CD14-positive monocyte (primary cell): ENCODE measurements at regions not wholly inside any gene's neighbourhood (a gene's known extent, or its start where the extent isn't known, plus 50 kb on each side); places are given as distances from the start of the nearest gene placed in this dataset.

Experiments used
- DNase-seq, 3 donors: peaks; one replicate each; pipeline ENCODE4 v3.0.0-alpha.2; 2011 to 2022
- H2AFZ ChIP-seq: 2 replicates; pipeline ENCODE4 v1.6.0; 2012; ENCODE audit warnings: mild to moderate bottlenecking, low read depth, low read length, inconsistent platforms; ENCODE audit not compliant: insufficient read depth, poor library complexity, severe bottlenecking
- H3K27ac ChIP-seq, 2 donors: 1 replicate in 1 of 2; 2 replicates in 1 of 2; pipeline ENCODE4 v1.5.1; 2012 to 2013; ENCODE audit warnings: low read length in 2 of 2, control low read depth in 1 of 2, inconsistent platforms in 1 of 2, low read depth in 1 of 2, mild to moderate bottlenecking in 1 of 2
- H3K27me3 ChIP-seq, 2 donors: one replicate each; pipeline versions ENCODE4 v1.6.0 to v1.6.1; 2011 to 2013; ENCODE audit warnings: low read length in 2 of 2; ENCODE audit not compliant: control insufficient read depth in 2 of 2, insufficient read depth in 2 of 2
- H3K36me3 ChIP-seq, 2 donors: replicated peaks in 1 of 2; 1 replicate in 1 of 2; 2 replicates in 1 of 2; pipeline versions ENCODE4 v1.5.1 to v1.6.1; 2012 to 2013; ENCODE audit warnings: low read length in 2 of 2, control low read depth in 1 of 2, inconsistent platforms in 1 of 2, mild to moderate bottlenecking in 1 of 2; ENCODE audit not compliant: insufficient read depth in 2 of 2, control insufficient read depth in 1 of 2
- H3K4me1 ChIP-seq, 2 donors: 1 replicate in 1 of 2; 2 replicates in 1 of 2; pipeline versions ENCODE4 v1.5.1 to v1.6.1; 2012 to 2013; ENCODE audit warnings: low read length in 2 of 2, control low read depth in 1 of 2, inconsistent platforms in 1 of 2, mild to moderate bottlenecking in 1 of 2, moderate library complexity in 1 of 2; ENCODE audit not compliant: insufficient read depth in 2 of 2, control insufficient read depth in 1 of 2
- H3K4me2 ChIP-seq: replicated peaks from 2 replicates; pipeline ENCODE3; 2012; ENCODE audit warnings: low read length, moderate library complexity, mild to moderate bottlenecking; ENCODE audit not compliant: poor library complexity, severe bottlenecking; ENCODE audit errors: extremely low read depth
- H3K4me3 ChIP-seq, 3 experiments: fragments of 200-600 bp in 1 of 3; sonication (generic) in 1 of 3; replicated peaks in 1 of 3; 1 replicate in 2 of 3; 2 replicates in 1 of 3; pipeline ENCODE4 v1.5.1; 2011 to 2013; ENCODE audit warnings: low read length in 3 of 3, mild to moderate bottlenecking in 3 of 3, control low read depth in 2 of 3, low read depth in 2 of 3, inconsistent platforms in 1 of 3, moderate library complexity in 1 of 3
- H3K79me2 ChIP-seq: 2 replicates; pipeline ENCODE4 v1.6.0; 2012; ENCODE audit warnings: mild to moderate bottlenecking, control low read depth, inconsistent platforms, low read length, moderate library complexity; ENCODE audit not compliant: insufficient read depth
- H3K9ac ChIP-seq: 2 replicates; pipeline ENCODE4 v1.6.0; 2017; ENCODE audit warnings: low read length, mild to moderate bottlenecking; ENCODE audit not compliant: insufficient read depth, poor library complexity, severe bottlenecking
- H3K9me3 ChIP-seq, 2 donors: replicated peaks in 1 of 2; 1 replicate in 1 of 2; 2 replicates in 1 of 2; pipeline versions ENCODE4 v1.5.1 to v1.6.1; 2012 to 2013; ENCODE audit warnings: low read length in 2 of 2, control low read depth in 1 of 2; ENCODE audit not compliant: control insufficient read depth in 1 of 2, insufficient read depth in 1 of 2
- H4K20me1 ChIP-seq: 2 replicates; pipeline ENCODE4 v1.6.0; 2012; ENCODE audit warnings: mild to moderate bottlenecking, low read length, control low read depth, moderate library complexity; ENCODE audit not compliant: insufficient read depth
- H3K27ac Mint-ChIP-seq, 7 donors: one replicate each; pipeline ENCODE4 v1.8.0; 2020; ENCODE audit warnings: mild to moderate bottlenecking in 7 of 7, mixed read lengths in 7 of 7, moderate library complexity in 6 of 7, inconsistent platforms in 2 of 7
- H3K27me3 Mint-ChIP-seq, 3 donors: one replicate each; pipeline ENCODE4 v1.8.0; 2021 to 2022; ENCODE audit warnings: low read depth in 3 of 3, mild to moderate bottlenecking in 3 of 3, mixed read lengths in 3 of 3, moderate library complexity in 3 of 3, inconsistent platforms in 1 of 3
- H3K36me3 Mint-ChIP-seq, 2 donors: one replicate each; pipeline ENCODE4 v1.8.0; 2020; ENCODE audit warnings: mixed read lengths in 2 of 2, inconsistent platforms in 1 of 2, mild to moderate bottlenecking in 1 of 2
- H3K4me1 Mint-ChIP-seq: one replicate; pipeline ENCODE4 v1.8.0; 2020; ENCODE audit warnings: mild to moderate bottlenecking, mixed read lengths
- H3K4me3 Mint-ChIP-seq, 2 donors: one replicate each; pipeline ENCODE4 v1.8.0; 2020; ENCODE audit warnings: mild to moderate bottlenecking in 2 of 2, mixed read lengths in 2 of 2, moderate library complexity in 1 of 2
- H3K9me3 Mint-ChIP-seq, 7 donors: one replicate each; pipeline ENCODE4 v1.8.0; 2020 to 2022; ENCODE audit warnings: mixed read lengths in 7 of 7, mild to moderate bottlenecking in 6 of 7, moderate library complexity in 6 of 7, inconsistent platforms in 2 of 7
- WGBS: methylation state at CpG from one replicate; pipeline ENCODE4 v1.1.5; 2013; ENCODE audit warnings: missing lambda C conversion rate; ENCODE audit not compliant: insufficient coverage; 5-methylcytosine and 5-hydroxymethylcytosine counted together
- intact Hi-C, 2 donors: fragments of 100-400 bp; cut with micrococcal nuclease; formaldehyde crosslinking; loops; one replicate each; pipeline versions ENCODE4 v1.15.0 to v1.15.1; 2023
- TF ChIP-seq, protein P1 (sequence below): fragments of 200-600 bp; IDR thresholded peaks from one replicate; pipeline ENCODE4 v1.8.0; 2022; ENCODE audit warnings: antibody characterized with exemption, mild to moderate bottlenecking

GRCh38 chr9:93813221-93814076 is 141.7 kb downstream of the BARX1 start:
- 67% methylated on average over 5 of the region's 7 CpGs for WGBS
- peaks cover 8 to 21% (median 13%) of the 10 kb centered on the region in 3 donors for H3K27me3 Mint-ChIP-seq

DNA sequence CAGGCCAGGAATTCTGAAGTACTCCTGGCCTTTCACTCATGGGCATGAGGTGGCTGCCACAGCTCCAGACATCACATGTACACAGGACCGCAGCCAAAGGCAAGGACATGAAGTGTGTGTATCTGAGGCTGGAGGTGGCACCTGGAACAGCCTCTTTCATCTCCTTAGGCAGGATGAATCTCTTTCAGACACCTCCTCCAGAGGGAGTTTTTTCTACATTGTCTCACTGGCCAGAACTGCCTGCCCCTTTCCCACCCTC is 142.8 kb downstream of the BARX1 start:
- Mint-ChIP-seq H3K4me1 (no peaks in the 10 kb centered on the region), H3K36me3 (no peaks in the 10 kb centered on the region), H3K27ac (no peak overlapping the region), H3K9me3 (peaks cover 0 to 2% (median 0%) of the 10 kb centered on the region in 7 donors), H3K27me3 (peaks cover 8 to 21% (median 11%) of the 10 kb centered on the region in 3 donors), H3K4me3 (no peak overlapping the region)
- H3K4me3 ChIP-seq = no peak overlapping the region
- H3K27ac ChIP-seq = no peak overlapping the region
- no peak overlapping the region for H3K9ac ChIP-seq
- DNase-seq = no peak
- H3K4me2 ChIP-seq = no peak overlapping the region
- no peaks in the 10 kb centered on the region for H3K79me2 ChIP-seq
- no peaks in the 10 kb centered on the region for H3K9me3 ChIP-seq
- WGBS = no CpG with 5 or more reads among the region's 1 CpG
- peaks cover 0 to 2% of the 10 kb centered on the region in 2 donors for H3K27me3 ChIP-seq
- intact Hi-C loops = no loop called here
- H2AFZ ChIP-seq = no peak overlapping the region
- H4K20me1 ChIP-seq = no peaks in the 10 kb centered on the region
- TF ChIP-seq, protein P1, sequence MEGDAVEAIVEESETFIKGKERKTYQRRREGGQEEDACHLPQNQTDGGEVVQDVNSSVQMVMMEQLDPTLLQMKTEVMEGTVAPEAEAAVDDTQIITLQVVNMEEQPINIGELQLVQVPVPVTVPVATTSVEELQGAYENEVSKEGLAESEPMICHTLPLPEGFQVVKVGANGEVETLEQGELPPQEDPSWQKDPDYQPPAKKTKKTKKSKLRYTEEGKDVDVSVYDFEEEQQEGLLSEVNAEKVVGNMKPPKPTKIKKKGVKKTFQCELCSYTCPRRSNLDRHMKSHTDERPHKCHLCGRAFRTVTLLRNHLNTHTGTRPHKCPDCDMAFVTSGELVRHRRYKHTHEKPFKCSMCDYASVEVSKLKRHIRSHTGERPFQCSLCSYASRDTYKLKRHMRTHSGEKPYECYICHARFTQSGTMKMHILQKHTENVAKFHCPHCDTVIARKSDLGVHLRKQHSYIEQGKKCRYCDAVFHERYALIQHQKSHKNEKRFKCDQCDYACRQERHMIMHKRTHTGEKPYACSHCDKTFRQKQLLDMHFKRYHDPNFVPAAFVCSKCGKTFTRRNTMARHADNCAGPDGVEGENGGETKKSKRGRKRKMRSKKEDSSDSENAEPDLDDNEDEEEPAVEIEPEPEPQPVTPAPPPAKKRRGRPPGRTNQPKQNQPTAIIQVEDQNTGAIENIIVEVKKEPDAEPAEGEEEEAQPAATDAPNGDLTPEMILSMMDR = no peak
- H3K4me1 ChIP-seq = no peaks in the 10 kb centered on the region
- no peaks in the 10 kb centered on the region for H3K36me3 ChIP-seq

More at GRCh38 chr9:93813221-93814076, 141.7 kb downstream of the BARX1 start:
- DNase-seq = no peak
- Mint-ChIP-seq H3K9me3 (peaks cover 0 to 7% (median 4%) of the 10 kb centered on the region in 7 donors), H3K36me3 (no peaks in the 10 kb centered on the region), H3K4me3 (no peak overlapping the region), H3K4me1 (no peaks in the 10 kb centered on the region), H3K27ac (no peak overlapping the region)
- peaks cover 0 to under 1% of the 10 kb centered on the region in 2 donors for H3K9me3 ChIP-seq
- no peak overlapping the region for H2AFZ ChIP-seq
- no peaks in the 10 kb centered on the region for H3K36me3 ChIP-seq
- no peak overlapping the region for H3K27ac ChIP-seq
- H3K27me3 ChIP-seq = peaks cover 0 to 2% of the 10 kb centered on the region in 2 donors
- H3K79me2 ChIP-seq = no peaks in the 10 kb centered on the region
- no peaks in the 10 kb centered on the region for H3K4me1 ChIP-seq
- no peak overlapping the region for H3K4me3 ChIP-seq
- H3K9ac ChIP-seq = no peak overlapping the region
- intact Hi-C loops = no loop called here
- TF ChIP-seq, protein P1 = no peak
- no peaks in the 10 kb centered on the region for H4K20me1 ChIP-seq
- no peak overlapping the region for H3K4me2 ChIP-seq
